ENCODE measurements at regions not wholly inside any gene's neighbourhood (a gene's known extent, or its start where the extent isn't known, plus 50 kb on each side); places are given as distances from the start of the nearest gene placed in this dataset.
"Not testable (repeated sequence)": the region's sequence is repeated elsewhere in the genome, so short reads cannot be mapped to it uniquely, and the experiment has no call there.

DNA sequence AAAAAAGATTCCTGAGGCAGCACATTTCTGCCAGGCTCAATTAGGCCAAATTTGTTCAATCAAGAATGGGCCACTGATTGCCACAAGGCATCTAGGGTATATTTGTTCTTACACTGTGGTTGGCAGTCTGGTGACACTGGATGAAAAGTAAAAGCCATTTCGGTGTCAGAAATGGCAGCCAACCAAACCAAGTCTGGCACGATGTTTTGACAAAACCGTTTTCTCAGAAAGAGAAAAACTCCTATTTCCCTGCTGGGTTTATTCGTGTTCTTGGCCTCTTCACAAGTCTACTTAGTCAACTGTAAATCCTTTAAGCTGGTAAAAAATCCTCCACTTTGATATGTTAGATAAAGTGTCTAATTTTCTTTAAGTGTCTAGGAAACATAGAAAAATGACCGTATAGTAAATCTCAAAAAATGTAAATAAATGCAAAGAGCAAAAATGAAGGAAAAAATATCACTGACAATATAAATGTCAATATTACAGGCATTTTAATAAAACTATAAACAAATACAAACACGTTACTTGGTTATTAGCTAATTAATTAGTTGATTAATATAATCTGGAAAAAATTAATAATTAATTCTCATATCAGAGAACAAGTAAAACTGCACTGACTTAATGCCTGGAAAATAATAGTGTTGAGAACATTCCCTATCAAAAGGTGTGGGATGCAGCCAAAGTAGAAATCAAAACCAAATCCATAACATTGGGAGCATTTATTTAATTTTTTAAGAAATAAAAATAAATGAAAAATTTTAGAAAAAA, 182.0 kb upstream of the ZNF804A start:
- TF ChIP-seq, protein P1, sequence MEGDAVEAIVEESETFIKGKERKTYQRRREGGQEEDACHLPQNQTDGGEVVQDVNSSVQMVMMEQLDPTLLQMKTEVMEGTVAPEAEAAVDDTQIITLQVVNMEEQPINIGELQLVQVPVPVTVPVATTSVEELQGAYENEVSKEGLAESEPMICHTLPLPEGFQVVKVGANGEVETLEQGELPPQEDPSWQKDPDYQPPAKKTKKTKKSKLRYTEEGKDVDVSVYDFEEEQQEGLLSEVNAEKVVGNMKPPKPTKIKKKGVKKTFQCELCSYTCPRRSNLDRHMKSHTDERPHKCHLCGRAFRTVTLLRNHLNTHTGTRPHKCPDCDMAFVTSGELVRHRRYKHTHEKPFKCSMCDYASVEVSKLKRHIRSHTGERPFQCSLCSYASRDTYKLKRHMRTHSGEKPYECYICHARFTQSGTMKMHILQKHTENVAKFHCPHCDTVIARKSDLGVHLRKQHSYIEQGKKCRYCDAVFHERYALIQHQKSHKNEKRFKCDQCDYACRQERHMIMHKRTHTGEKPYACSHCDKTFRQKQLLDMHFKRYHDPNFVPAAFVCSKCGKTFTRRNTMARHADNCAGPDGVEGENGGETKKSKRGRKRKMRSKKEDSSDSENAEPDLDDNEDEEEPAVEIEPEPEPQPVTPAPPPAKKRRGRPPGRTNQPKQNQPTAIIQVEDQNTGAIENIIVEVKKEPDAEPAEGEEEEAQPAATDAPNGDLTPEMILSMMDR (IDR thresholded peaks at IDR 0.05; ENCODE audit: low read depth, low read length), result no peak

DNA sequence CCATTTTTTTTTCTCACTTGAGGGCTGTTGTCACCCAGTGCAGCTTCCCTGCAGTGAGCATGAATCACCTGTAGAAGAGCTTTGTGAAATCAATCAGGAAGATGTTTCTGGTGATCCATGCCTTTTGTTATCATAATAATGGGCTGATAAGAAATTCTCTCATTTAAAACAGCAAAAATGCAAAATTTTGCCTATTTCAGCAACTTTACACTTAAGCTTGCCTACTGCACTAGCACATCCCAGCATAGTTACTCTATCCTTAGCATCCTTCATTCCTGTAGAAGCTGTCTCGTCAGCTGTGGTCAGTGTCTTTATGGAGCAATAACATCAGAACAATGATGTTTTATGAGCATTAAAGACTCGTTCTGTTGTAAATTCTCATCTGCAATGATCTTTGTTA, 178.6 kb upstream of the ZNF804A start:
- no peak overlapping the region for H3K4me3 ChIP-seq (ENCODE audit: low read depth, low read length)
- DNase-seq, result no peak
- H3K36me3 ChIP-seq, result no peaks in the 10 kb centered on the region
- no peaks in the 10 kb centered on the region for H3K9me3 ChIP-seq
- no peaks in the 10 kb centered on the region for H3K4me1 ChIP-seq
- TF ChIP-seq, protein P1 (IDR thresholded peaks at IDR 0.05; ENCODE audit: low read depth, low read length), result no peak
- no peaks in the 10 kb centered on the region for H3K27me3 ChIP-seq

More for the DNA sequence above, 182.0 kb upstream of the ZNF804A start:
- no peaks in the 10 kb centered on the region for H3K9me3 ChIP-seq
- no peaks in the 10 kb centered on the region for H3K36me3 ChIP-seq
- DNase-seq, result no peak
- H3K4me1 ChIP-seq, result no peaks in the 10 kb centered on the region
- no peaks in the 10 kb centered on the region for H3K27me3 ChIP-seq
- no peak overlapping the region for H3K4me3 ChIP-seq (ENCODE audit: low read depth, low read length)

DNA sequence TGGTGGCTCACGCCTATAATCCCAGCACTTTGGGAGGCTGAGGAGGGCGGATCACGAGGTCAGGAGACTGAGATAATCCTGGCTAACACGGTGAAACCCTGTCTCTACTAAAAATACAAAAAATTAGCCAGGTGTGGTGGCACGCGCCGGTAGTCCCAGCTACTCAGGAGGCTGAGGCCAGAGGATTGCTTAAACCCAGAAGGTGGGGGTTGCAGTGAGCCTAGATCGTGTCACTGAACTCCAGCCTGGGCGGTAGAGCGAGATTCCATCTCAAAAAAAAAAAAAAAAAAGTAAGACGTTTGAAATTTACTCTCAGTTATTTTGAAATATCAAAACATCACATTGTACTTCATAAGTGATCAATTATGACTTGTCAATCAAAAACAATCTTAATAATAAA, 176.9 kb upstream of the ZNF804A start:
- H3K4me1 ChIP-seq; H3K4me3 ChIP-seq (ENCODE audit: low read depth, low read length); H3K27me3 ChIP-seq; H3K36me3 ChIP-seq; H3K9me3 ChIP-seq; DNase-seq: not testable (repeated sequence)

DNA sequence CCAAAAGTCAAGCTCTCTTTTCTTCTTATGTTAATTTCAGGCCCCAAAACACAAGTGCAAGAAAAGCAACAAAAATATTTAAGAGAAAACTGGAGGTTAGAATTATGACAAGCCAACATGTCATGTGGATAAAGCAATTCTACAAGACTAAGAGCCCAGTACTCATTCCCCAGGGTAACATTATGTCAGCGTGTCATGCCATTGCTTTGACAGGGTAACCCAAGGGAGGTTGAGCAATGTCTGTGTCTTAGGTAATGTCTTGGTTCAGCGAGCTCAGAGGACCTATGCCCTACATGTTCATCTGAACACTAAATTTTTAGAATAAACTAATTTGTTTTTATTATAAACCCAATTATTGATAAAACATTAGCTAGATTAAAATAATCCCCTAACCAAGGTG, 173.2 kb upstream of the ZNF804A start:
- DNase-seq, result no peak
- TF ChIP-seq, protein P1 (IDR thresholded peaks at IDR 0.05; ENCODE audit: low read depth, low read length), result no peak
- Histone ChIP-seq H3K4me1 (no peaks in the 10 kb centered on the region), H3K36me3 (no peaks in the 10 kb centered on the region), H3K4me3 (ENCODE audit: low read depth, low read length) (no peak overlapping the region), H3K9me3 (no peaks in the 10 kb centered on the region), H3K27me3 (no peaks in the 10 kb centered on the region)

DNA sequence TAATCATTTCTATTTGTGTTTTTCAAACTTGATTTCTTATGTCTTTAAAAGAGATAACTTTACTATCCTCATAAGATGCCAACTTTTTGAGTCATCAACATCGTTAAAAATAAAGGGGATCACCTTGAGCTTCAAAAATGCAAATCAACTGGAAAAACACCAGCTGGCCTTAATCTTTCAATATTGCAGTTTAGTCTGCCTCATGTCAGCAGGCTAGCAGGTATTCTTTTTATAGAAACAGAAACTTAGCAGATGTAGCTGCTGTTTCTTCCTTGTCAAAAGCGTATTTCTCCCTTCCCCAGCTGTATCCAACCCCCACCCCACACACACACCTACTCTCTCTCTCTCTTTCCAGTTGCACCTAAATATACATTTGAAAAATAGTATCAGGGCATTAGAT, 154.1 kb upstream of the ZNF804A start:
- H3K4me3 ChIP-seq (ENCODE audit: low read depth, low read length), result no peak overlapping the region
- H3K27me3 ChIP-seq, result no peaks in the 10 kb centered on the region
- no peaks in the 10 kb centered on the region for H3K4me1 ChIP-seq
- no peaks in the 10 kb centered on the region for H3K36me3 ChIP-seq
- H3K9me3 ChIP-seq, result no peaks in the 10 kb centered on the region
- no peak for DNase-seq
- TF ChIP-seq, protein P1 (IDR thresholded peaks at IDR 0.05; ENCODE audit: low read depth, low read length), result no peak

DNA sequence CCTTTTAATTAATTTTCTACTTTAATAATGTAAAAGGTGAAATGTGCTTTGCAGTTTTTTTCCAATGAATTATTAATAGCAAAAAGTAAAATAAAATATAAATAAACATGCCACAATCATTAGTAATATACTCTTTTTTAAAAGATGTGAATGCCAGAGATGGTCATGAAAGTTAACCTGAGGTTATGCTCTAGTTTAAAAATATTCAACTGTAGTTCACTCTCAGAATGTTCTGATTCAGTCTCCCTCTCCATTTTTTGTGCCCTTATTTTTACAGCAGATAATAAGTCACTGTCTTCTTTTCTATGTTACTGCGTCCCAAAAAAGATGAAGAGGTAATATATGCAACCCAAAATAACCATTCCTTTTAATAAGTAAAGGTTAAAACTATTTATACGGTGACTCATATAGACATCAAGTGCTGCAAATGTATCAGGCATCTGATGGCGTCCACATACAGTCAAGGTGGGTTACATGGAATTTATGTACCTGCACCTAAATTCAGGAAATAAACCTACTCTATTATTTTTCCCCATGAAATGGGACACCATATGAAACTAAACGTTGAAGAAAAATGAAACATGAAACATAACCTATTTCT, 153.6 kb upstream of the ZNF804A start:
- Histone ChIP-seq H3K9me3 (no peaks in the 10 kb centered on the region), H3K36me3 (no peaks in the 10 kb centered on the region), H3K4me1 (no peaks in the 10 kb centered on the region), H3K4me3 (ENCODE audit: low read depth, low read length) (no peak overlapping the region), H3K27me3 (no peaks in the 10 kb centered on the region)
- TF ChIP-seq, protein P1 (IDR thresholded peaks at IDR 0.05; ENCODE audit: low read depth, low read length), result no peak
- no peak for DNase-seq
